ENCODE measurements at regions not wholly inside any gene's neighbourhood (a gene's known extent, or its start where the extent isn't known, plus 50 kb on each side); places are given as distances from the start of the nearest gene placed in this dataset.

DNA sequence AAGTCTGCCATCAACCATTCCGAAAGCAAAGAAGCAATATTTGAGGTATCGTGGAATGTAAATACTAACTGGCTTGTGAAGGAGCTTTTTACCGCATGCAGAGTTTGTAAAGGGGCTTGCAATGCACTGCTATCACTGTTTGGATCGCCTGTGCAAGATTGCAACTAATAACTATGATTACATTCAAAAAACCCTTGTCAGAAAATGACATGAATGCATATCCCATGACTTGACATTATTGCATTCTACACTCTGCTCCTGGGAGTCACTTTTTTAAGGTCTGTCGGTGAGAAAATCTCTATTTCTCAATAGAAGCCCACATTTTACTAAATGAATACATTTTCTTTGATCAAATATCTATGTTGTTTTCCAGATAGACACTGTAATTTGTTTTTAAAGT is 335.4 kb upstream of the SPTLC3 start:
- H3K9ac ChIP-seq (ENCODE audit: low read length): no peak overlapping the region
- H3F3A ChIP-seq (ENCODE audit: low read length, unreplicated experiment): no peaks in the 10 kb centered on the region
- CTCF ChIA-PET: no interaction called here
- no peaks in the 10 kb centered on the region for H4K20me1 ChIP-seq (ENCODE audit: low read length)
- ATAC-seq (no peak), DNase-seq (no peak)
- no peaks in the 10 kb centered on the region for H3K9me2 ChIP-seq (replicated peaks; ENCODE audit: low read length)
- POLR2A ChIA-PET (ENCODE audit: unreplicated experiment): no interaction called here
- H3K36me3 ChIP-seq (ENCODE audit: low read depth, low read length): no peaks in the 10 kb centered on the region
- no peaks in the 10 kb centered on the region for H3K4me1 ChIP-seq (ENCODE audit: insufficient read depth, low read length)
- no peak overlapping the region for H3K4me3 ChIP-seq (ENCODE audit: low read length)
- H3K27me3 ChIP-seq (ENCODE audit: low read length): peaks cover 63% of the 10 kb centered on the region
- H3K4me2 ChIP-seq (ENCODE audit: low read length): no peak overlapping the region
- no peaks in the 10 kb centered on the region for H3K79me2 ChIP-seq (ENCODE audit: low read length)
- intact Hi-C loops (cut with micrococcal nuclease): no loop called here
- TF ChIP-seq EZH2 (IDR thresholded peaks at IDR 0.05; ENCODE audit: low read length, unreplicated experiment): no peak
- TF ChIP-seq EZH2phosphoT487 (IDR thresholded peaks at IDR 0.05; ENCODE audit: borderline replicate concordance, low read length): no peak
- TF ChIP-seq, protein P1, sequence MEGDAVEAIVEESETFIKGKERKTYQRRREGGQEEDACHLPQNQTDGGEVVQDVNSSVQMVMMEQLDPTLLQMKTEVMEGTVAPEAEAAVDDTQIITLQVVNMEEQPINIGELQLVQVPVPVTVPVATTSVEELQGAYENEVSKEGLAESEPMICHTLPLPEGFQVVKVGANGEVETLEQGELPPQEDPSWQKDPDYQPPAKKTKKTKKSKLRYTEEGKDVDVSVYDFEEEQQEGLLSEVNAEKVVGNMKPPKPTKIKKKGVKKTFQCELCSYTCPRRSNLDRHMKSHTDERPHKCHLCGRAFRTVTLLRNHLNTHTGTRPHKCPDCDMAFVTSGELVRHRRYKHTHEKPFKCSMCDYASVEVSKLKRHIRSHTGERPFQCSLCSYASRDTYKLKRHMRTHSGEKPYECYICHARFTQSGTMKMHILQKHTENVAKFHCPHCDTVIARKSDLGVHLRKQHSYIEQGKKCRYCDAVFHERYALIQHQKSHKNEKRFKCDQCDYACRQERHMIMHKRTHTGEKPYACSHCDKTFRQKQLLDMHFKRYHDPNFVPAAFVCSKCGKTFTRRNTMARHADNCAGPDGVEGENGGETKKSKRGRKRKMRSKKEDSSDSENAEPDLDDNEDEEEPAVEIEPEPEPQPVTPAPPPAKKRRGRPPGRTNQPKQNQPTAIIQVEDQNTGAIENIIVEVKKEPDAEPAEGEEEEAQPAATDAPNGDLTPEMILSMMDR (conservative IDR thresholded peaks at IDR 0.05; ENCODE audit: low read depth, low read length): no peak
- H3K27ac ChIP-seq (ENCODE audit: low read length): no peak overlapping the region
- H2AFZ ChIP-seq (ENCODE audit: low read length): no peak overlapping the region
- no TSS peak for BruUV-seq (replicated peaks)
- H3K9me3 ChIP-seq (ENCODE audit: low read length): no peaks in the 10 kb centered on the region

DNA sequence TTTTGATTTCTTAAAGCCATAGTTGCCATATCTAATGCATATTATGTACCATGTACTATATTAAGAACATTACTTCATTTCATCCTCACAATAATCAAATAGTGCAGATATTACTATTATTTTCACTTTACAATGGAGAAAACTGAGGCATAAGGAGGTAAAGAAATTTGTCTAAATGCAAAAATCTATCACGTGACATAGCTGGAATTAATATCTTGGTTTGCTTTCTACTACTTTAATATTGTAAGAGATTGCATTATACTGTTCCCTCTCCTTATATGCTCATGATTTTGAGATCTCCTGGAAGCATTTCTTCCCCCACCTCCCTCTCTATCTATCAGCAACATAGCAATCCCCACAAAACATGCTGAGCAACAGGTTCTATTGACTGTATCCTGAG is 330.8 kb upstream of the SPTLC3 start:
- H3K79me2 ChIP-seq (ENCODE audit: low read length): no peaks in the 10 kb centered on the region
- no peaks in the 10 kb centered on the region for H4K20me1 ChIP-seq (ENCODE audit: low read length)
- no peaks in the 10 kb centered on the region for H3K36me3 ChIP-seq (ENCODE audit: low read depth, low read length)
- BruUV-seq (replicated peaks): no TSS peak
- DNase-seq (no peak), ATAC-seq (no peak)
- no peak overlapping the region for H3K4me2 ChIP-seq (ENCODE audit: low read length)
- no peaks in the 10 kb centered on the region; the same call in 1 of the 2 replicates for H3K9me2 ChIP-seq (replicated peaks; ENCODE audit: low read length)
- intact Hi-C loops (cut with micrococcal nuclease): no loop called here
- H3K9me3 ChIP-seq (ENCODE audit: low read length): no peaks in the 10 kb centered on the region
- no peaks in the 10 kb centered on the region for H3F3A ChIP-seq (ENCODE audit: low read length, unreplicated experiment)
- H2AFZ ChIP-seq (ENCODE audit: low read length): no peak overlapping the region
- no peak overlapping the region for H3K9ac ChIP-seq (ENCODE audit: low read length)
- H3K27ac ChIP-seq (ENCODE audit: low read length): no peak overlapping the region
- ChIA-PET CTCF (no interaction called here), POLR2A (ENCODE audit: unreplicated experiment) (no interaction called here)
- peaks cover 58% of the 10 kb centered on the region for H3K27me3 ChIP-seq (ENCODE audit: low read length)
- TF ChIP-seq EZH2phosphoT487 (IDR thresholded peaks at IDR 0.05; ENCODE audit: borderline replicate concordance, low read length) (no peak), EZH2 (IDR thresholded peaks at IDR 0.05; ENCODE audit: low read length, unreplicated experiment) (no peak)
- TF ChIP-seq, protein P1 (conservative IDR thresholded peaks at IDR 0.05; ENCODE audit: low read depth, low read length): no peak
- no peak overlapping the region for H3K4me3 ChIP-seq (ENCODE audit: low read length)
- H3K4me1 ChIP-seq (ENCODE audit: insufficient read depth, low read length): no peaks in the 10 kb centered on the region

GRCh38 chr20:12679447-12679846 is 329.3 kb upstream of the SPTLC3 start:
- Histone ChIP-seq H3K36me3 (ENCODE audit: low read depth, low read length) (no peaks in the 10 kb centered on the region), H2AFZ (ENCODE audit: low read length) (no peak overlapping the region), H3K4me2 (ENCODE audit: low read length) (no peak overlapping the region), H3K4me3 (ENCODE audit: low read length) (no peak overlapping the region), H3K27ac (ENCODE audit: low read length) (no peak overlapping the region), H3K9me3 (ENCODE audit: low read length) (no peaks in the 10 kb centered on the region), H3K79me2 (ENCODE audit: low read length) (no peaks in the 10 kb centered on the region), H3F3A (ENCODE audit: low read length, unreplicated experiment) (no peaks in the 10 kb centered on the region), H3K9me2 (replicated peaks; ENCODE audit: low read length) (no peaks in the 10 kb centered on the region; the same call in 1 of the 2 replicates), H3K9ac (ENCODE audit: low read length) (no peak overlapping the region), H3K27me3 (ENCODE audit: low read length) (peaks cover 43% of the 10 kb centered on the region), H3K4me1 (ENCODE audit: insufficient read depth, low read length) (no peaks in the 10 kb centered on the region), H4K20me1 (ENCODE audit: low read length) (no peaks in the 10 kb centered on the region)
- DNase-seq (no peak), ATAC-seq (no peak)
- CTCF ChIA-PET: no interaction called here
- no TSS peak for BruUV-seq (replicated peaks)
- intact Hi-C loops (cut with micrococcal nuclease): no loop called here
- POLR2A ChIA-PET (ENCODE audit: unreplicated experiment): no interaction called here
- TF ChIP-seq EZH2phosphoT487 (IDR thresholded peaks at IDR 0.05; ENCODE audit: borderline replicate concordance, low read length) (no peak), EZH2 (IDR thresholded peaks at IDR 0.05; ENCODE audit: low read length, unreplicated experiment) (no peak)
- TF ChIP-seq, protein P1 (conservative IDR thresholded peaks at IDR 0.05; ENCODE audit: low read depth, low read length): no peak

Measured in PC-3 (cell line).